Cerebellar cortex (tissue), 1 donor: ENCODE measurements at regions not wholly inside any gene's neighbourhood (a gene's known extent, or its start where the extent isn't known, plus 50 kb on each side); places are given as distances from the start of the nearest gene placed in this dataset.
"Not testable (repeated sequence)": the region's sequence is repeated elsewhere in the genome, so short reads cannot be mapped to it uniquely, and the experiment has no call there.

Experiments
- DNase-seq: peaks from one replicate; pipeline ENCODE4 v3.0.0-alpha.2; 2015; ENCODE audit warnings: low spot score

DNA sequence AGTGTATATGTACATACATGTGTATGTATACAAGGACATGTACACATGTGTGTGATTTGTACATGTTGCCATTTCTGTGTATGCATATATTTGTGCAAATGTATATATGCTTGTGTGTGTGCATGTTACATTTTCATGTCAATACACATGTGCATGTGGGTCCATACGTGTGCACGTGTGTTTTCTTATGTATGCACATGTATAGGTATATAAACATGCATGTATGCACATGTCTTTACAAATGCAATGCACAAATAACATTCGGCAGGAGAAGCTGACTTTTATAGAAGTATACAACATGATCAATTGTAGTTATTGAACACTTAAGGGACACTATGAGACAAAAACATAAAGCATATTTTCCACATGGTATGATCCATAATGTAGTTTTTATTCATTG, 307.4 kb upstream of the SEMA3C start:
- no peak for DNase-seq

DNA sequence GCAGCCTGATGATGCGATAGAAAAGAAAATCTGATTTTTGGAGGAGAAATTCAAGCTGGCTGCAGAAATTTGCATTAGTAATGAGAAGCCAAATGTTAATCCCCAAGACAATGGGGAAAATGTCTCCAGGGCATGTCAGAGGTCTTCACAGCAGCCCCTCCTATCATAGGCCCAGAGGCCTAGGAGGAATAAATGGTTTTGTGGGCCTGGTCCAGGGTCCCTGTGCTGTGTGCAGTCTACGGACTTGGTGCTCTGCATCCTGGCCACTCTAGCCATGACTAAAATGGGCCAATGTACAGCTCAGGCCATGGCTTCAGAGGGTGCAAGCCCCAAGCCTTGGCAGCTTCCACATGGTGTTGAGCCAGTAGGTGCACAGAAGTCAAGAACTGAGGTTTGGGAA, 303.8 kb upstream of the SEMA3C start:
- DNase-seq, result not testable (repeated sequence)

GRCh38 chr7:81221527-81222217, 302.8 kb upstream of the SEMA3C start:
- DNase-seq, result no peak

DNA sequence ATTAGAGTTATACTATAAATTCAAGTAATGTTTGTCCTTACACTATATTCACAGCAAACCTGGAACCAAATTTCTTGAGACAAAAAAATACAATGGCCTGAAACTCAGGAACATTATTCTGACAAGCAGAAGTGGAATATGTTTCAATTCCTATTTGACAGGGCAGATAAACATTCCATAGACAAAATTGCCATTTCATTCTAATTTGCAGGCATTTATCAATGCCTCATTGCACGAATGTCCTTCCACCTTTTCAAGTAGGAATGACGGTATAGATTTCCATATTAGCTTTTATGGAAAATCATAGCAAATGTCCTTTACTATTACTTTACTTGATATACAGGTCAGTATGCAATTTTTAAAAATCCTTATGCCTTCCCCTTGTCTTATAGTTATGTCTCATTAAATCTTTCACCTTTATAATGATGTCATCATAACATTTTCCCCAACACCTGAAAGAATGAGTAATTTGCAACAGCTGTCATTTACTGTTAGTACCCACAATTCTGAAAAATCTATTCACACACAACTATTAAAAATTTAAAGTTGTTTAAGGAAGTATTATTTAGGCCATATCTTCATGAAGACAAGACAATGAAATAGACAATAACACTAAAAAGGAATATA, 299.7 kb upstream of the SEMA3C start:
- no peak for DNase-seq

DNA sequence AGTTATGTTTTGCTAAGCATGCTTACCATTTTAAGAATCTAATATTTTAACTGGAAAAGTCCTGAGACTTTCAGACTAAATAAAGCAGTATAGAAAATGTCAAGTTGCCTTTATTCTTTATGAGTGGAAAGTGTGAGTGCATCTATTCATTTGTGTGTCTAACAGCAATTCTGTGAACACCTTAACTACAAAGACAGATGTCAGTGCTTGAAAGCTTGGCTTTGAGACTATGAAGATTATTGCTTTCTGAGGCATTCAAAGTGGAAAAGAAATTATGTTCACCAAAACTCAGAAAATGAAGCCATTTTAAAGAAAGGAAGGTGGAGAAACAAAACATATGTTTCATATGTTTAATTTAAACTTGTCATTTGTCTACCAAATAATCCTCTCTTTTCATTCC, 294.5 kb upstream of the SEMA3C start:
- DNase-seq, result no peak

DNA sequence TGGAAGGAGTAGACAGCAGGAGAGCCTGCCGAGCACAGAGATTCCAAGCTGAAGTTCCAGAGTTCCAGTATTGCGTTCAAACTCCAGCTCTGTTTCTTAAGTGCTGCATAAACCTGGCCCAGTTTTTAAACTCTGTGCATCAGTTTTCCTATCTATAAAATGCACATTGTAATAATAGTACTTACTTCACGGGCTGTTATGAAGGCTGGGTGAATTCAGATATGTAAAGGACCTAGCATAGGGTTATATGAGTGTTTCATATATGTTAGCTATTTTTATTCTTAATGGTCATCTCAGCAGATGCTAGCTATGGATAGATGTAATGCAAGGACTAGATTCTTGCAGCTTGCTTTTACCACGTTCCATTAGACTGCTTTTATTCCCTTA, 293.1 kb upstream of the SEMA3C start:
- DNase-seq, result no peak

DNA sequence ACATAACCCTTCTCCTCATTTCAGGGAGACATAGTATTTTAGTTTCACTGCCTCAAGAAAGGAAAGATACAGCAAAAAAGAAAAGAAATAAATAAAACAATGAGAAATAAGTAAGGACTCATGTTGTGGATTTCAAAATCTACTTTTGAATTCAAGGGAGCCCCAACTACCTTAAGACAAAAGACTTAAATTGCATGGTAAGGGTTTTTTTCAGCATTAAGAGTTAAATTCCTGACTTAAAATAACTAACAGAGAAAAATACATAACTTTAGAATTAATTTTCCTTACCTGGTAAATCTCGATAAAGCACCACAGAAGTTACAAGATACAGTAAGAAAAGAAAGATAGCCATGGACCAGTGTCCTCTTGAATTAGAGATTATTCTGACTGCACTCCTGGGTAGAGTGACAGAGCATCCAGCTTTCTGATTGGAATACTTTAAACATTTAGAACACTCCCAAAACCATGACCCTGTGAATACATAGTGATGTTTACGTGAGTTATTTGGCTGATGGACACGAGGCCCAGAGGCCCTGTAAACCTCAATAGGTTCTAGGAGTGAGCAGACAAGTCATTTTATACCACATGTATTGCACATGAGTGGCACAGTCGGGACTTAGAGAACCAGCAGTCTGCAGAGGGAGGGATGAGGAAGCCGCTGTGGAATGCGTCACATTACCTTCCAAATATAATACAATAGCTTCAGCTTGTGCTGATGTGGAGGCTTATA, 292.5 kb upstream of the SEMA3C start:
- no peak for DNase-seq

DNA sequence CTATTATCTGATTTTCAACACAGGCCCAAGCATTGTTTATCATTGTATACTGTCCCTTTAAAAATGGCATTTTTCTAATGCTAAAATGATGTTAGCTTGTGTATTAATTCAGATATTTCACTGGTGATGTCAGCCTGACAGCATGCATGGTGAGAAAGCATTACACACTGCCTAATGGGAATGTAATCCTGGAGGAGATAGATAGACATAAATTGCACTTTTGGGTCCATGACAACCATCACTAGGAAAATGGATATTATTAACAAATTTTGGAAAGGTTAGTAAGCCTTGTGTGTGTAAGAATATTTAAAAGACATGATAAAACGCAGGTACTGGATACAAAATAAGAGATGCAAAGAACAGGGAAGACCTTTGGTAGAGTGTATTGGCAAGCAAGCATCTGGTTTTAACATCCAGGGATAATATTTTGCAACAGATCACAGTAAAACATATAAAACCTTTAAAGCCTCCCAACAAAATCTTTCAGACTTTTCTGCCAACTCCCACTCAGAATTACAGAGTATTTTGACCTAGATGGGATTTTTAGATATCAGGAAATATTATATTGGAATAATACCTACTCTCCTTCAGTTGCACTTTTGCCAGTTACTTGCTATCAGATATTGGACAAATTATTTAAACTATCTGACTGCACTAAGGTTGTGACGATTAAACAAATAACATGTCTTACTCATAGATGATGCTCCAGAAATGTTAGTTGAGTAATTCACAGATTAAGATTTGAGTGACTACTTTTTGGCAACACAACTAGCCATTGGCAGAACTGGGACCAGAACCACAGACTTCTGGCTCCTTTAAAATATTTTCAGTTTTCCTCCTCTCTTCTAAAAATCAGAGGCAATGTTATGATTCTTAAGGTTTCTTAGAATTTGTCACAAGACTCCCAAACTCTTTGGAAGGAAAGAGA, 291.6 kb upstream of the SEMA3C start:
- DNase-seq, result no peak

GRCh38 chr7:81209059-81209458, 290.2 kb upstream of the SEMA3C start:
- no peak for DNase-seq

- no peak for DNase-seq
These were observed 288.9 kb upstream of the SEMA3C start for GRCh38 chr7:81207801-81208200.

- DNase-seq, result no peak
These were observed 288.0 kb upstream of the SEMA3C start for GRCh38 chr7:81206667-81207360.

DNA sequence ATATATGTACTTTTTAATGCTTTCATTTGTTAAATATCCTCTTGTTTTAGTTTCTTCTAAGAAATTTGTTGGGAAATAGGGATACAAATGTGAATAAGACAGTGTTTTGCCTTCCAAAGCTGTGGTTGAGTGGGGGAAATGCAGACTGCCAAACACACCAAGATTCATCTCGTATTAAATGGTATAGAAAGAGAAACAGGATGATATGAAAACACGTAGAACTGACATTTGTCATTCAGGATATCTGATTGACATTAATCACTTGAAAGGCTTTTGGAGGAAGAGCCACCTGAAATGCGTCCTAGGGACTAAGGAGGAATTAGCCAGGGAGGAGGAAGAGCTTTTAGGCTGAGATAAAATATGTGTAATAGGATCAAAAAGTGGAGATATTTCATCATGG, 287.4 kb upstream of the SEMA3C start:
- no peak for DNase-seq

- DNase-seq, result no peak
These were observed 282.3 kb upstream of the SEMA3C start for GRCh38 chr7:81201188-81201587.

DNA sequence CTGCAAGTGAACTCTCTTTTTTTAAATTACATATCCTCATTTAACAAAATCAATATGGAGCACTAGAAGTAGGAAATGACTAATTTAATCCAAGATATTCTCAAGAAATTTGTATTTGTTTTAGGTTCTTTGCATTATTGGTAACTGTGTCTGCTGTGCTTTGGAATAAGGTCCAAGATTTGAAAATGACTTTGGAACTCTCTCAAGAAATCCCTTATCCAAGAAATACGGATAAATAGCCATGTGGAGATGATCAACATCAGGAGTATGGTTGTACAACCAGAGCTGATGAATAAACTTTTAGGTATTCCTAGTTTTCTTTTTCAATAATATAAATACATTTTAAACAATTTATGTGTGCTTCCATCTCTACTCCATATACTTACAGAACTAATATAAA, 279.9 kb upstream of the SEMA3C start:
- no peak for DNase-seq

- no peak for DNase-seq
These were observed 278.4 kb upstream of the SEMA3C start for GRCh38 chr7:81197266-81197665.

DNA sequence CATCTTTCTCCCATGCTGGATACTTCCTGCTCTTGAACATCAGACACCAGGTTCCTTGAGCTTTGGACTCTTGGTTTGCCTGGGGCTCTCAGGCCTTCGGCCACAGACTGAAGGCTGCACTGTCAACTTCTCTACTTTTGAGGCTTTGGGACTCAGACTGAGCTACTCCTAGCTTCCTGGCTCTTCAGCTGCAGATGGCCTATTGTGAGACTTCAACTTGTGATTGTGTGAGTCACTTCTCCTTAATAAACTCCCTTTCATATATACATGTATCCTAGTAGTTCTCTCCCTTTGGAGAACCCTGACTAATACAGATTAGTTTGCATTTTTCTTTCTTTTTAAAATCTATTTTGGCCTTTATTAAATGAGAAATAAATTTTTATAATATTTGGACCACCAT, 276.2 kb upstream of the SEMA3C start:
- DNase-seq, result no peak

- DNase-seq, result no peak
These were observed 272.3 kb upstream of the SEMA3C start for GRCh38 chr7:81190997-81191768.

- DNase-seq, result no peak
These were observed 268.9 kb upstream of the SEMA3C start for GRCh38 chr7:81187753-81188152.

DNA sequence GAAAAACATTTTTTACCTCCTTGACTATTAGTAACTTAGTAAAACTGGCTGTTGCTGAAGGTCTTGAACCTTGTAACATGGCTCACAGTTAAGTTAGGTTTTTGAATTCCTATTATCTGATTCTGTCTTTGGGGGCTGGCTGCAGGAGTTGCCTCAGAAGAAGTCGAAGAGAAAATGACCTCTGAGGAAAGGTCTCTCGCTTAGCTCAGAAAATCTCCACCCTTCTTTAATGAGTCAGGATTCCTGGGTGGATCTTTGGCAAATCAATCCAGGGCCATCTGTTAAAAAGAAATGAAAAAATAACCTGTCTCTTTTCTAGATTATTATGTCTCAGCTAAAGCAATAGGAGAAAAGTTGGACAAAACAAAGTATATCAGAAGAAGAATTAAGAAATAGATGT, 267.8 kb upstream of the SEMA3C start:
- DNase-seq, result no peak

DNA sequence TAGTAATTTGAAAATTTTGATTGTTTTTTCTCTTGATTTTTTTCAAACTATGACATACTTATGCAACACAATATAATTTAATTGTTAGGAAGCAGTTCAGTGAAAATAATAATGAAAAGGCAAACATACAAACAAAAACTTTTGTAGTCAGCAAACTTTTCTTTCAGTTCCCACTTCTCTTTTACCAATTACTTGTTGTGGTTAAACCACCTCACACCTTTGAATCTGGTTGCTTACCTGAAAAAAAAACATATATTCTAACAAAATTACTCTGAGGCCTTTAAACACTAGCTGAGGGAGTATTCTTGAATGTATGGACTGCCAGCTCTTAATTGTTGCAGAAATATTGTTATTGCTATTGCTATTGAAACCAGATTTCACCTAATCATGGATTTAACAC, 266.2 kb upstream of the SEMA3C start:
- no peak for DNase-seq

DNA sequence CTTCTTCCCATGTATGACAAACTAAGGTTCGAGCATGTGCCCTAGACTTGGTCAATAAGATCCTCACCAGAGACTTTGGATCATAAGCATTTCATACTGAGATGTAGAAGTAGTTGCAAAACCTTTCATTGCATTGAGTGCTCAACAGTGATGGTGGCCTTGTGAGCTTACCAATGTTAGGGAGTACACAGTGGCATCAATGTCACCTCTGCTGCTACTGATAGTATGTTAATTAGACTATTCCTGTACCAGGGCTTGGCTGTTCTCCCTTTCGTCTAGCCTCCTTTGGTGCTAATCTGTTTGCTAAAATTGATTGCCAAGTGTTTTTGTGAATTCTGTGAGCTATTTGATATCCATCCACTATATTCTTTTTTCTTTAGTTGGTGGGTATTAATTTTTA, 264.5 kb upstream of the SEMA3C start:
- no peak for DNase-seq
